Common myeloid progenitor, CD34-positive (primary cell): ENCODE measurements at regions not wholly inside any gene's neighbourhood (a gene's known extent, or its start where the extent isn't known, plus 50 kb on each side); places are given as distances from the start of the nearest gene placed in this dataset.

Source experiments
- CTCF ChIA-PET: fragments of 350-600 bp; sonication (Branson Sonifier 250); formaldehyde crosslinking; loops from one replicate; lab custom pipeline; 2021; ENCODE audit warnings: antibody characterized with exemption; lab: Charles Lee
- POLR2A ChIA-PET: fragments of 350-600 bp; sonication (Branson Sonifier 250); formaldehyde crosslinking; loops from one replicate; lab custom pipeline; 2021; ENCODE audit warnings: antibody characterized with exemption; lab: Charles Lee
- DNase-seq, 3 donors: peaks; one replicate each; pipeline versions ENCODE4 v3.0.0 to v3.0.0-alpha.2; 2013
- H3K27ac ChIP-seq, 2 experiments: 1 replicate in 1 of 2; 2 replicates in 1 of 2; pipeline ENCODE4 v1.7.0; 2013; ENCODE audit warnings: inconsistent platforms in 2 of 2, low read length in 2 of 2, mild to moderate bottlenecking in 2 of 2, low read depth in 1 of 2, moderate library complexity in 1 of 2; ENCODE audit not compliant: severe bottlenecking in 2 of 2, insufficient read depth in 1 of 2, poor library complexity in 1 of 2
- H3K27me3 ChIP-seq, 5 experiments: replicated peaks in 2 of 5; 1 replicate in 3 of 5; 2 replicates in 2 of 5; pipeline versions ENCODE4 v1.6.1 to v1.7.0; 2013; ENCODE audit warnings: low read length in 4 of 5, mild to moderate bottlenecking in 2 of 5, moderate library complexity in 2 of 5, inconsistent platforms in 1 of 5; ENCODE audit not compliant: insufficient read depth in 5 of 5, control insufficient read depth in 4 of 5
- H3K36me3 ChIP-seq, 4 experiments: 1 replicate in 2 of 4; 2 replicates in 2 of 4; pipeline versions ENCODE4 v1.6.1 to v1.7.0; 2013; ENCODE audit warnings: low read length in 3 of 4, control low read depth in 1 of 4, mild to moderate bottlenecking in 1 of 4; ENCODE audit not compliant: control insufficient read depth in 4 of 4, insufficient read depth in 4 of 4
- H3K4me1 ChIP-seq, 4 experiments: 1 replicate in 3 of 4; 2 replicates in 1 of 4; pipeline versions ENCODE4 v1.6.1 to v1.7.1; 2013; ENCODE audit warnings: low read length in 3 of 4, mild to moderate bottlenecking in 3 of 4, control low read depth in 1 of 4, inconsistent platforms in 1 of 4, moderate library complexity in 1 of 4; ENCODE audit not compliant: control insufficient read depth in 4 of 4, insufficient read depth in 4 of 4; ENCODE audit errors: control extremely low read depth in 1 of 4
- H3K4me3 ChIP-seq, 7 experiments: 1 replicate in 4 of 7; 2 replicates in 3 of 7; pipeline versions ENCODE4 v1.5.1 to v1.7.0; 2013; ENCODE audit warnings: mild to moderate bottlenecking in 7 of 7, low read length in 6 of 7, moderate library complexity in 6 of 7, inconsistent platforms in 2 of 7, low read depth in 2 of 7, control low read depth in 1 of 7; ENCODE audit not compliant: insufficient read depth in 4 of 7, control insufficient read depth in 1 of 7; ENCODE audit errors: extremely low read depth in 1 of 7
- H3K9me3 ChIP-seq, 5 experiments: 1 replicate in 4 of 5; 2 replicates in 1 of 5; pipeline versions ENCODE4 v1.6.1 to v1.7.1; 2013; ENCODE audit warnings: low read length in 4 of 5, mild to moderate bottlenecking in 2 of 5, inconsistent platforms in 1 of 5, low read depth in 1 of 5, moderate library complexity in 1 of 5; ENCODE audit not compliant: control insufficient read depth in 4 of 5, insufficient read depth in 2 of 5; ENCODE audit errors: control extremely low read depth in 1 of 5
- WGBS: methylation state at CpG from one replicate; pipeline ENCODE4 v1.1.5; 2013; ENCODE audit not compliant: insufficient coverage; 5-methylcytosine and 5-hydroxymethylcytosine counted together

DNA sequence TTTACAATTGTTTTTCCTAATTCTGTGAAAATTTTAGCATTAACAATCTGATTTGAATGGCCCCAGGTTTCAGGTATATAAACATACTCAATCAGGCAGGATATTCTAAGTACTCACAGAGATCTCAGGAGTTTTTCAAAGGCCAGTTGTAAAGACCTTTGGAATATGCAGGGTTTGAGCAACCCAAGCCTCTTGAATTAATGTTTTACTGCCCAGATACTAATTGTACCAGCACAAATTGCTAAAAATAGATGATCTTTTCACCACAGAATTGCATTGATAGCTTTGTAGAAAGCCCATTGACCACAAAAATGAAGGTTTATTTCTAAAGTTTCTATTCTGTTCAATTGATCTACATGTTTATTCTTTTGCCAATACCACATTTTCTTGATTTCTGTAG is 186.5 kb downstream of the OSTF1 start:
- no peak overlapping the region for H3K4me3 ChIP-seq
- CTCF ChIA-PET, result no interaction called here

GRCh38 chr9:75282047-75282446 is 193.7 kb downstream of the OSTF1 start:
- Histone ChIP-seq H3K4me3 (no peak overlapping the region), H3K27ac (no peak overlapping the region), H3K27me3 (no peaks in the 10 kb centered on the region), H3K4me1 (no peaks in the 10 kb centered on the region), H3K36me3 (no peaks in the 10 kb centered on the region), H3K9me3 (peaks cover 0 to 12% (median 5%) of the 10 kb centered on the region in 5 experiments)
- ChIA-PET CTCF (no interaction called here), POLR2A (no interaction called here)
- no CpG with 5 or more reads among the region's 1 CpG for WGBS
- no peak for DNase-seq

More for the DNA sequence above, 186.5 kb downstream of the OSTF1 start:
- Histone ChIP-seq H3K4me1 (no peaks in the 10 kb centered on the region), H3K9me3 (peaks cover 0 to 15% (median 5%) of the 10 kb centered on the region in 5 experiments), H3K36me3 (no peaks in the 10 kb centered on the region), H3K27ac (no peak overlapping the region), H3K27me3 (no peaks in the 10 kb centered on the region)
- POLR2A ChIA-PET, result no interaction called here
- no peak for DNase-seq

DNA sequence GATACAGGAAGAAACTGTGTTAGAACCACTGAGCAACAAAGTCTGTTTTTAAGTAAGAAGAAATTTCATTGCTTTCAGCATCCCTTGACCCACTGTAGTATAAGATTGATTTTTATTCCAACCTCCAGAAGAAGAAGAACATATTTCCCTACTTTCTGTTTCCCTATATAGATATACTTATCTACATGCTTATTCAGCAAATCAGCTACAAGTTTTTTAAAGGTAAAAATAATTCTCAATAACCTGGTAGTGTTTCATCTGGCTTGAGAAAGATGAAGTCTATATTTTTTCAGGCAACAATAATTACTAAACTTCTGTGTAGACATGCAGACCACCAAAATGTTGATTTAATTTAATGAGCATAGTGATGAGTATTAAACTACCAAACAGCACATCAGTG is 201.0 kb downstream of the OSTF1 start:
- DNase-seq, result no peak
- Histone ChIP-seq H3K4me3 (no peak overlapping the region), H3K27me3 (no peaks in the 10 kb centered on the region), H3K9me3 (peaks cover 0 to 2% (median 0%) of the 10 kb centered on the region in 5 experiments), H3K36me3 (no peaks in the 10 kb centered on the region), H3K4me1 (no peaks in the 10 kb centered on the region), H3K27ac (no peak overlapping the region)
- ChIA-PET CTCF (no interaction called here), POLR2A (no interaction called here)

DNA sequence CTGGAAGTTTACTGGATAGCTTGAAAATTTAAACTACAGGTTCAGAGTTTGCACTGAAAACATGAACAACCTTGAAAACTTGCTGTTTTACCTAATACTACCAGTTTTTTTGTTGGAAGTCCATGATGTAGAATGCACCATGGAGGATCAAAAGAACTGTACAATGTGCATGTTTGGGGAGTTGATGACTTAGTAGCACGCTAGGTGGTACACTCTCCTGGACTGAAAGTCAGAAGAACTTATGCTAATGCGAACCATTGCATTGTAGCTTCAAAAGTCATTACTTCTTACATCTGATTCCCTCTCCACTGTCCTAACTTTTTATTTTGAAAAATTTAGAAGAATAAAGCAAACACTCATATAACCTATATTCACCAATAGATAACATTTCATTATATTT is 211.0 kb downstream of the OSTF1 start:
- DNase-seq, result no peak
- Histone ChIP-seq H3K27ac (no peak overlapping the region), H3K27me3 (no peaks in the 10 kb centered on the region), H3K36me3 (no peaks in the 10 kb centered on the region), H3K4me3 (no peak overlapping the region), H3K4me1 (no peaks in the 10 kb centered on the region), H3K9me3 (no peaks in the 10 kb centered on the region)
- POLR2A ChIA-PET, result no interaction called here
- 92% methylated on average over 2 of the region's 2 CpGs for WGBS
- CTCF ChIA-PET, result no interaction called here

- H3K36me3 ChIP-seq, result no peaks in the 10 kb centered on the region
- H3K4me1 ChIP-seq, result no peaks in the 10 kb centered on the region
- H3K27me3 ChIP-seq, result no peaks in the 10 kb centered on the region
- DNase-seq, result peak in 1 of 3 donors; percentile 4
- H3K4me3 ChIP-seq, result no peak overlapping the region
- CTCF ChIA-PET, result no interaction called here
- no peak overlapping the region for H3K27ac ChIP-seq
- no peaks in the 10 kb centered on the region for H3K9me3 ChIP-seq
- POLR2A ChIA-PET, result interaction anchor here (0.6 kb wide), 1 partner anchor 995 kb away, joined by 3 read pairs; no protein-coding TSS in a partner anchor
- WGBS, result no CpG with 5 or more reads among the region's 2 CpGs
These were observed 245.3 kb downstream of the OSTF1 start for GRCh38 chr9:75333624-75334023.

GRCh38 chr9:75358846-75359245 is 270.5 kb downstream of the OSTF1 start:
- H3K9me3 ChIP-seq, result peaks cover 0 to 8% (median 2%) of the 10 kb centered on the region in 5 experiments
- no peak overlapping the region for H3K27ac ChIP-seq
- H3K4me1 ChIP-seq, result no peaks in the 10 kb centered on the region
- H3K36me3 ChIP-seq, result no peaks in the 10 kb centered on the region
- ChIA-PET POLR2A (no interaction called here), CTCF (no interaction called here)
- 71% methylated on average over 1 of the region's 1 CpG for WGBS
- no peak overlapping the region for H3K4me3 ChIP-seq
- DNase-seq, result no peak
- peaks cover 0 to 2% (median 0%) of the 10 kb centered on the region in 5 experiments for H3K27me3 ChIP-seq

DNA sequence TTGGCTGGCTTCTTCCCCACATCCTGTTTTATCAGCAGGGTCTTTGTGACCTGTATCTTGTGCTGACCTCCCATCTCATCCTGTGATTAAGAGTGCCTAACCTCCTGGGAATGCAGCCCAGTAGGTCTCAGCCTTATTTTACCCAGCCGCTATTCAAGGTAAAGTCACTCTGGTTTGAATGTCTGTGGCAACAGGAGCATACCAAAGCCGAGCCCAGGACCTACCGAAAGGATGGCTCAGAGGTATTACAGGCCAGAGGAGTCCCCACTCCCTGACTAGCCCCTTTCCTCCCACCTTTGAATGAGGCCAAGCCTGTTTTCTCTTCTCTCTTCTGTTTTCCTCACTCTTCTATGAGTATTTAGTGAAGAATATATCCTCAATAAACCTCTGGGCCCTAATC is 271.3 kb downstream of the OSTF1 start:
- POLR2A ChIA-PET, result no interaction called here
- 77% methylated on average over 3 of the region's 3 CpGs for WGBS

More for the DNA sequence above, 271.3 kb downstream of the OSTF1 start:
- DNase-seq, result no peak
- Histone ChIP-seq H3K27ac (no peak overlapping the region), H3K27me3 (peaks cover 0 to 2% (median 0%) of the 10 kb centered on the region in 5 experiments), H3K4me3 (no peak overlapping the region), H3K9me3 (peaks cover 0 to 8% (median 2%) of the 10 kb centered on the region in 5 experiments), H3K4me1 (no peaks in the 10 kb centered on the region), H3K36me3 (no peaks in the 10 kb centered on the region)
- CTCF ChIA-PET, result no interaction called here
